Epithelial cell of proximal tubule (primary cell): ENCODE measurements at regions not wholly inside any gene's neighbourhood (a gene's known extent, or its start where the extent isn't known, plus 50 kb on each side); places are given as distances from the start of the nearest gene placed in this dataset.

Experiments
- DNase-seq: peaks from one replicate; pipeline ENCODE4 v3.0.0-alpha.2; 2011; ENCODE audit warnings: low read depth
- H3K4me3 ChIP-seq: 2 replicates; pipeline ENCODE4 v1.5.1; 2011; ENCODE audit warnings: low read depth, mild to moderate bottlenecking, low read length
- CTCF ChIP-seq: conservative IDR thresholded peaks from 2 replicates; pipeline ENCODE4 v1.5.1; 2012; ENCODE audit warnings: low read depth, mild to moderate bottlenecking, low read length

- no peak for TF ChIP-seq CTCF
- no peak for DNase-seq
Measured at GRCh38 chr6:164159061-164159460, 744.5 kb downstream of the QKI start.

GRCh38 chr6:164154588-164154987 lies 740.1 kb downstream of the QKI start:
- no peak for TF ChIP-seq CTCF
- H3K4me3 ChIP-seq, result no peak overlapping the region
- DNase-seq, result no peak

More at GRCh38 chr6:164159061-164159460, 744.5 kb downstream of the QKI start:
- H3K4me3 ChIP-seq, result no peak overlapping the region

- DNase-seq, result no peak
- no peak overlapping the region for H3K4me3 ChIP-seq
Measured at GRCh38 chr6:164152611-164153010, 738.1 kb downstream of the QKI start.

DNA sequence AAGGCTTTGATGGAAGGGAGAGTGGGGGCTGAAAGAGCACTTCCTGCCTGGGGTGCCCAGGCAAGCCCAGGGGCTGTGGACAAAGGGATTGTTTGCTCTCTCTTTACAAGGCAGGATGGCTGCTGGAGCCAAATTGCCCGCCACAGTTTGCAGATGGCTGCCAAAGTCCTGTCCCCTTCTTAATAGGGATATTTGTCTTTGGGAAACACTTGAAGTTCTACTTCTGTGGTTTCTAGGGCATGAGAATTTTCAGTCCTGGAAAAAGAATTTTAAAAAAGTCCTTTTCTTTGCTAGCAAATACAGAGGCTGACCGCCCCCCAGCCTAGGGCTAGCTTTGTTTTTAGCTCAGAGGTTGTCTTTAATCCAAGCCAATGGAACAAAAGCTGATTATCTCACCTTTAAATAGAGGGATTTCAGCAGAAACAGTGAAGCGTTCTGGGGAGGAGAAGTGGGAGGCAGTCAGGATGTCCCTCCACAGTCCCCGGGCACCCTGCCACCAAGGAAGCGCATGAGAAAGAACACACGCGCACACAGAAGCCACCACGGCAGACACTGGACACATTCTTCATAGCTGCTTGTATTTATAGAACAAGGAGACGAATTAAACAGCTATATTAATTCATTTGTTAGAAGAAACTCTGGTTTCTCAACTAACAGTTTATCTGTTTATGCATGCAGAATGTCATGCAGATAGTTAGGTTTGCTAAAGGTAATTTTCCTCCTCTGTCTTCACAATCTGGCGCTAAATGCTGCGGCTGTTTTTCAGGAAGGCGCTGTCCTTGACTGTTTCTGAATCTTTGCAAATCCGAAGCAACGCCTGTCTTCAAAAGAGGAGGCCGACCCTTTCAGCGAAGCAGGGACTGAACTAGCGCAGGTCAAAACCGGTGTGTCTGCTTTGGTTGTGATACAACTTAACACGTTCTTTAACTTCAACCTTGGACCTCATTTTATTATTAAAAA lies 736.9 kb downstream of the QKI start:
- TF ChIP-seq CTCF, result no peak
- DNase-seq, result no peak
- H3K4me3 ChIP-seq, result no peak overlapping the region

More at GRCh38 chr6:164152611-164153010, 738.1 kb downstream of the QKI start:
- no peak for TF ChIP-seq CTCF

DNA sequence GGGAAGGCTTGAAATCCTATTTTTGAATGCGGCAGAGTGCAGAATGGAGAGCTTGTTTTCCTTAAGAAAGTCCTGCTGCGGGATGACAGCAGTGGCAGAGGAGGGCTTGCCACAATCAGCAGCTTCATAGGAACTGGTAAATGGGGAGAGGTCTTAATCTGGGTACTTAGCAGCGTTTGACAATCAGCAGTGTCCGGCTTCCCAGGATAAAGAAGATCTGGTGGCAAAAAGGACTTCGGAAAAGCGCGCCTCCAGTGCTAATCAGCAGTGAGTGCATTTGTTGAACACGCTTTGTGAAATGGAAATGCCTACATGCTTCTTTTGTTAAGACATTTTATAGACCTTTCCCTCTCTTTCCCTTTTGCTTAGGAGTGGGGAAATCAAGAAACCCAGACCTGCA lies 735.7 kb downstream of the QKI start:
- no peak for TF ChIP-seq CTCF
- no peak for DNase-seq
- H3K4me3 ChIP-seq, result no peak overlapping the region

DNA sequence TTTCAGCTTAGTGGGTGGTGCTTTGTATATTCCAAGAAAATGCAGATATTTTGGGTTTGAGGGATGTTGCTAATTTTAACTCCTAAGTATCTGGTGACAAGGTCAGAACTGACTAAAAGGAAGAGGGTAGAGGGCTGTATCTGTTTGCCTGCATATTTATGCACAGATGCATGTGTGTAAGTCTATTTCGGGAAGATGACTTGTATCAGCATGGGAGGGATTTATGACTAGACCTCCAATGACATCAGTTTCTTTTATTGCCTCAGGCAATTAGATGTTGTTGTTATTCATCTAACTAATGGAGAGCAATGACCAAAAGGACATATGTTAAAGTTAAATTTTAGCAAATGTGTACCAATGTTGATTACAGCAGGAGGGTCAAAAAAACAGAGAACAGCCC lies 734.3 kb downstream of the QKI start:
- no peak overlapping the region for H3K4me3 ChIP-seq
- TF ChIP-seq CTCF, result no peak
- no peak for DNase-seq

- no peak for TF ChIP-seq CTCF
- H3K4me3 ChIP-seq, result no peak overlapping the region
- DNase-seq, result no peak
Measured at GRCh38 chr6:164144316-164144715, 729.8 kb downstream of the QKI start.
